ENCODE measurements at regions not wholly inside any gene's neighbourhood (a gene's known extent, or its start where the extent isn't known, plus 50 kb on each side); places are given as distances from the start of the nearest gene placed in this dataset.

GRCh38 chr5:52181403-52181802, 606.3 kb upstream of the ITGA1 start:
- no peak for DNase-seq

- no peak for DNase-seq
These were observed 597.0 kb upstream of the ITGA1 start for GRCh38 chr5:52190737-52191136.

- DNase-seq, result no peak
These were observed 587.9 kb upstream of the ITGA1 start for GRCh38 chr5:52199833-52200232.

- DNase-seq, result no peak
These were observed 585.5 kb upstream of the ITGA1 start for GRCh38 chr5:52202256-52202655.

GRCh38 chr5:52204310-52204709, 583.4 kb upstream of the ITGA1 start:
- no peak for DNase-seq

All from SHP77 (cell line).